ENCODE measurements at regions not wholly inside any gene's neighbourhood (a gene's known extent, or its start where the extent isn't known, plus 50 kb on each side); places are given as distances from the start of the nearest gene placed in this dataset.

DNA sequence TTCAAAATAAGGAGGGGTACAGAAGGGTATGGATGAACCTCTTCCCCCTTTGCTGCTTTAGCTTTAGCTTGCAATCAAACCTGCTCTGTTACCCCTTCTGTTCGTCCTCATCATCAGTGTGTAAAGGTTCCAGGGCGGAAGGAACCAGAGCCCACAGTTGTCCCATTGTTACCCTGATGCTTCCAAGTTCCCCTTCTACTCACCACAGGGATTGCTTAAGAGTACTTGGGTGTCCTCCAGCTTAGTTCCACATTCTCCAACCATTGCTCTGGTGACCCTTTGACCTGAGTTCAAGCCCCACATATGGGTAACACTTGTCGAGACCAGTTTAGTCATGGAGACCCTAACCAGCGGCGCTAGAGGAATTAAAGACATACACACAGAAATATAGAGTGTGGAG lies 1080.1 kb upstream of the ALCAM start:
- Histone ChIP-seq H3K9me3 (peaks cover 0 to 37% (median 14%) of the 10 kb centered on the region in 4 donors), H3K36me3 (no peaks in the 10 kb centered on the region), H3K27ac (replicated peaks in 1 of 4) (no peak overlapping the region), H3K4me1 (peaks cover 0 to 2% (median 0%) of the 10 kb centered on the region in 4 donors), H3K4me3 (no peak overlapping the region), H3K27me3 (no peaks in the 10 kb centered on the region)
- no peak for TF ChIP-seq EP300 (IDR thresholded peaks at IDR 0.05)
- 94% methylated on average over 5 of the region's 5 CpGs for WGBS
- intact Hi-C loops (cut with DNase I): no loop called here
- no peak for DNase-seq (ENCODE audit: extremely low spot score)

DNA sequence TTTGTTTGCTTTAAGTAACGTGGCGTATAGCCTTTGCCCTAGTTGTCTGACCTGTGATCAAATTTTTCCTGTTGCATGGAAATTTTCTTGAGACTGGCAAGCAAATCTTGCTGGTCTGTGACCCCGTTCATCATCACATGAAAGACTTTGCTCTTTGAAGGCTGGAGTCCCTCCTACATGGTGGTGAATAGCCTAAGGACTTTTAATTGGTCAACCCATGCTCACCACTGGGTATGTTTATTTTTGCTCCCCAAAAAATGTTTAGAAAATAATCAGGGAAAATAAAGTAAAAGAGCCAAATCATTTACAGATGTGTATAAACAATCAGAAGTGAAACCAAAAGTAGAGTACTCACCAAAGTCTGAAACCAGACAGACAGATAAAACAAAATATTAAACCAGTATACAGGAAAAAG lies 1075.3 kb upstream of the ALCAM start:
- Histone ChIP-seq H3K27ac (replicated peaks in 1 of 4) (no peak overlapping the region), H3K9me3 (peaks cover 0 to 13% (median 7%) of the 10 kb centered on the region in 4 donors), H3K4me1 (peaks cover 0 to 8% (median 0%) of the 10 kb centered on the region in 4 donors), H3K36me3 (no peaks in the 10 kb centered on the region), H3K27me3 (no peaks in the 10 kb centered on the region), H3K4me3 (peak overlapping the region; percentile 7 to 38 (median 28))
- WGBS: 47% methylated on average over 3 of the region's 3 CpGs
- TF ChIP-seq EP300 (IDR thresholded peaks at IDR 0.05) (no peak), POLR2A (IDR thresholded peaks at IDR 0.05; ENCODE audit: low read depth) (no peak), POLR2AphosphoS5 (IDR thresholded peaks at IDR 0.05) (no peak)
- TF ChIP-seq, protein P1, sequence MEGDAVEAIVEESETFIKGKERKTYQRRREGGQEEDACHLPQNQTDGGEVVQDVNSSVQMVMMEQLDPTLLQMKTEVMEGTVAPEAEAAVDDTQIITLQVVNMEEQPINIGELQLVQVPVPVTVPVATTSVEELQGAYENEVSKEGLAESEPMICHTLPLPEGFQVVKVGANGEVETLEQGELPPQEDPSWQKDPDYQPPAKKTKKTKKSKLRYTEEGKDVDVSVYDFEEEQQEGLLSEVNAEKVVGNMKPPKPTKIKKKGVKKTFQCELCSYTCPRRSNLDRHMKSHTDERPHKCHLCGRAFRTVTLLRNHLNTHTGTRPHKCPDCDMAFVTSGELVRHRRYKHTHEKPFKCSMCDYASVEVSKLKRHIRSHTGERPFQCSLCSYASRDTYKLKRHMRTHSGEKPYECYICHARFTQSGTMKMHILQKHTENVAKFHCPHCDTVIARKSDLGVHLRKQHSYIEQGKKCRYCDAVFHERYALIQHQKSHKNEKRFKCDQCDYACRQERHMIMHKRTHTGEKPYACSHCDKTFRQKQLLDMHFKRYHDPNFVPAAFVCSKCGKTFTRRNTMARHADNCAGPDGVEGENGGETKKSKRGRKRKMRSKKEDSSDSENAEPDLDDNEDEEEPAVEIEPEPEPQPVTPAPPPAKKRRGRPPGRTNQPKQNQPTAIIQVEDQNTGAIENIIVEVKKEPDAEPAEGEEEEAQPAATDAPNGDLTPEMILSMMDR (IDR thresholded peaks at IDR 0.05): no peak
- no peak for DNase-seq (ENCODE audit: extremely low spot score)
- intact Hi-C loops (cut with DNase I): no loop called here

DNA sequence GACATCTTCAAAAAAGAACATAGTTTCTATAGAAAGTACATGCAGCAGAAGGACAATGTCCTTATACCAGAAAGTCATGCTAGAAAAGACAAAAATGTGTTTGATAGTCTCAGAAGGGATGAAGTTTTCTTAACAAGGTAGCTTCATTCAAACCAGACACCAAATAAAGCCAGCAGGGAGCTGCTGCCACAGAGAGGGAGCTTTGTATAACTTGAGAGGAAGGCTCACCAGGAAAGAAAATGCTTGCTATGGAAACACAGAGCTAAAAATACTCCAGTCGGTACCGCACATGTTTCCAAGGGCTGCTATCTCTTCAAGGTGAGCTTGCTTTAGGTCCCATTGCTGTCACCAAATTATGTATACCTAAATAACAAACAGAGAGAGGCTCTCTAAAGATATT lies 1074.8 kb upstream of the ALCAM start:
- DNase-seq (ENCODE audit: extremely low spot score): no peak
- peaks cover 0 to 8% (median 0%) of the 10 kb centered on the region in 4 donors for H3K4me1 ChIP-seq
- no peak overlapping the region for H3K27ac ChIP-seq (replicated peaks in 1 of 4)
- WGBS: 31% methylated on average over 2 of the region's 2 CpGs
- peaks cover 0 to 9% (median 5%) of the 10 kb centered on the region in 4 donors for H3K9me3 ChIP-seq
- no peaks in the 10 kb centered on the region for H3K27me3 ChIP-seq
- H3K4me3 ChIP-seq: peak overlapping the region; percentile 7 to 38 (median 28)
- no peak for TF ChIP-seq EP300 (IDR thresholded peaks at IDR 0.05)
- TF ChIP-seq, protein P1 (IDR thresholded peaks at IDR 0.05): no peak
- TF ChIP-seq POLR2AphosphoS5 (IDR thresholded peaks at IDR 0.05): no peak
- TF ChIP-seq POLR2A (IDR thresholded peaks at IDR 0.05; ENCODE audit: low read depth): no peak
- no peaks in the 10 kb centered on the region for H3K36me3 ChIP-seq
- intact Hi-C loops (cut with DNase I): no loop called here

DNA sequence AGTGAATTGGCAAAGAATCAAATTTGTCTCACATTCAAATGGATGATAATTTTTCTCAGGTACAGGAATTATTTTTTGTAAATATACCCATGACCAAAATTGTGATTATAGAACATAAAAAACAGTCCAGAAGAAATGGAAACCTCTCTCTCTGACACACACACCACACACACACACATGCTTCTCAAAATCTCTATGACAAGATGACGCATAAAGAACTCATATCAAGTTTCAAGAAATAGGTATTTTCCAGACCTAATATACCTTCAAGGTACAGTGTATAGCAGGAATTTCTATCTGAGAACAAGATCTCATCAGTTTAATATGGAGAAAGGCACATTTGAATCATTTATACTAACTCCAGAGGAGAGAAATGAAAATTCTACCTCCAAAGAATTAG lies 1069.1 kb upstream of the ALCAM start:
- Histone ChIP-seq H3K27ac (replicated peaks in 1 of 4) (no peak overlapping the region), H3K36me3 (no peaks in the 10 kb centered on the region), H3K4me1 (no peaks in the 10 kb centered on the region), H3K9me3 (no peaks in the 10 kb centered on the region), H3K27me3 (no peaks in the 10 kb centered on the region), H3K4me3 (no peak overlapping the region)
- intact Hi-C loops (cut with DNase I): no loop called here
- DNase-seq (ENCODE audit: extremely low spot score): no peak
- 88% methylated on average over 1 of the region's 1 CpG for WGBS
- TF ChIP-seq POLR2AphosphoS5 (IDR thresholded peaks at IDR 0.05) (no peak), EP300 (IDR thresholded peaks at IDR 0.05) (no peak), POLR2A (IDR thresholded peaks at IDR 0.05; ENCODE audit: low read depth) (no peak)
- TF ChIP-seq, protein P1 (IDR thresholded peaks at IDR 0.05): no peak

DNA sequence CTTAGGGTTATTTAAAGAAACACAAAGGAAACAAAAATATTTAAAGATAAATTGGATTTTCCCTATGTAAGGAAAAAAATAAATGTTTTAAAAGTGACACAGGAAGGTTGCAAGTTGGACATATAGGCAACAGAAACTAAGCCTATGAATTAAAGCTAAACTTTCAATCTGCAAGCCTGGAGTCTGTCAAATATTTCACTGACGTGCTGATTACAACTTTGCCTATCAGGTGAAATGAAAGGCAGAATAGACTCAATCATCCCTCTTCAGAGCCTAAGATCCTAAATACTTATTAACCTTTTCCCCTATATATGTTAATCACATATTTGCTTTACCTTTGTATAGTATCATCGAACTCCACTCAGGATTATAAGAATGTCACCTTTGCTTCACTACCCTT lies 1068.0 kb upstream of the ALCAM start:
- Histone ChIP-seq H3K4me3 (no peak overlapping the region), H3K36me3 (no peaks in the 10 kb centered on the region), H3K27me3 (no peaks in the 10 kb centered on the region), H3K9me3 (no peaks in the 10 kb centered on the region), H3K27ac (replicated peaks in 1 of 4) (no peak overlapping the region), H3K4me1 (no peaks in the 10 kb centered on the region)
- intact Hi-C loops (cut with DNase I): no loop called here
- DNase-seq (ENCODE audit: extremely low spot score): no peak
- TF ChIP-seq, protein P1 (IDR thresholded peaks at IDR 0.05): no peak
- TF ChIP-seq EP300 (IDR thresholded peaks at IDR 0.05): no peak
- no peak for TF ChIP-seq POLR2AphosphoS5 (IDR thresholded peaks at IDR 0.05)
- no peak for TF ChIP-seq POLR2A (IDR thresholded peaks at IDR 0.05; ENCODE audit: low read depth)
- 50% methylated on average over 2 of the region's 2 CpGs for WGBS
